ENCODE measurements at regions not wholly inside any gene's neighbourhood (a gene's known extent, or its start where the extent isn't known, plus 50 kb on each side); places are given as distances from the start of the nearest gene placed in this dataset.

- no peaks in the 10 kb centered on the region for H3K27me3 ChIP-seq
- TF ChIP-seq POLR2AphosphoS5 (IDR thresholded peaks at IDR 0.05) (no peak), POLR2A (IDR thresholded peaks at IDR 0.05) (no peak), CTCF (IDR thresholded peaks at IDR 0.05) (no peak), EP300 (IDR thresholded peaks at IDR 0.05) (no peak)
- H3K4me1 ChIP-seq: peaks cover 19% of the 10 kb centered on the region
- WGBS: 90% methylated on average over 7 of the region's 7 CpGs
- no peak overlapping the region for H3K27ac ChIP-seq
- no peaks in the 10 kb centered on the region for H3K9me3 ChIP-seq
- H3K4me3 ChIP-seq: no peak overlapping the region
- H3K36me3 ChIP-seq: no peaks in the 10 kb centered on the region
- DNase-seq (ENCODE audit: low spot score in 2 of 2): no peak
Measured at GRCh38 chr20:40320517-40321011, 368.5 kb downstream of the MAFB start.

GRCh38 chr20:40319741-40320516 is 369.1 kb downstream of the MAFB start:
- WGBS: 76% methylated on average over 13 of the region's 15 CpGs
- Histone ChIP-seq H3K27me3 (no peaks in the 10 kb centered on the region), H3K36me3 (no peaks in the 10 kb centered on the region), H3K4me1 (peaks cover 22% of the 10 kb centered on the region), H3K27ac (no peak overlapping the region), H3K9me3 (no peaks in the 10 kb centered on the region), H3K4me3 (no peak overlapping the region)
- DNase-seq (ENCODE audit: low spot score in 2 of 2): no peak
- TF ChIP-seq POLR2A (IDR thresholded peaks at IDR 0.05): no peak

DNA sequence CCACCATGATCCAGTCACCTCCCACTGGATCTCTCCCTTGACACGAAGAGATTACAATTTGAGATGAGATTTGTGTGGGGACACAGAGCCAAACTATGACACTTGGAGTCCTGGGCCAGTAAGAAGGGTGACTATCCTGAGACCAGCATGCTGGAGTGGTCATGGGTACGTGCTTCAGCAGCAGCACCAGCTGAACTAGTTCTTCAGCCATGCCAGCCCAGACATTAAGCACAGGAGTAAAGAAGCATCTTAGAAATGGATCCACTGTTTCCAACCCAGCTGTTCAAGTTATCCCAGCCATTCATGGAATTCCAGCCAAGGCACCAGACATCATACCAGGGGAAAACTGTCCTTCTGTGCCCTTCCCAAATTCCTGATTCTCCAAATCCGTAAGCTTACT is 370.0 kb downstream of the MAFB start:
- H3K27me3 ChIP-seq: no peaks in the 10 kb centered on the region
- H3K36me3 ChIP-seq: no peaks in the 10 kb centered on the region
- 87% methylated on average over 3 of the region's 3 CpGs for WGBS
- no peak overlapping the region for H3K4me3 ChIP-seq
- H3K4me1 ChIP-seq: peaks cover 30% of the 10 kb centered on the region
- no peak for TF ChIP-seq POLR2A (IDR thresholded peaks at IDR 0.05)
- TF ChIP-seq EP300 (IDR thresholded peaks at IDR 0.05): no peak
- TF ChIP-seq CTCF (IDR thresholded peaks at IDR 0.05): no peak
- TF ChIP-seq POLR2AphosphoS5 (IDR thresholded peaks at IDR 0.05): no peak
- H3K27ac ChIP-seq: no peak overlapping the region
- DNase-seq (ENCODE audit: low spot score in 2 of 2): no peak
- H3K9me3 ChIP-seq: no peaks in the 10 kb centered on the region

DNA sequence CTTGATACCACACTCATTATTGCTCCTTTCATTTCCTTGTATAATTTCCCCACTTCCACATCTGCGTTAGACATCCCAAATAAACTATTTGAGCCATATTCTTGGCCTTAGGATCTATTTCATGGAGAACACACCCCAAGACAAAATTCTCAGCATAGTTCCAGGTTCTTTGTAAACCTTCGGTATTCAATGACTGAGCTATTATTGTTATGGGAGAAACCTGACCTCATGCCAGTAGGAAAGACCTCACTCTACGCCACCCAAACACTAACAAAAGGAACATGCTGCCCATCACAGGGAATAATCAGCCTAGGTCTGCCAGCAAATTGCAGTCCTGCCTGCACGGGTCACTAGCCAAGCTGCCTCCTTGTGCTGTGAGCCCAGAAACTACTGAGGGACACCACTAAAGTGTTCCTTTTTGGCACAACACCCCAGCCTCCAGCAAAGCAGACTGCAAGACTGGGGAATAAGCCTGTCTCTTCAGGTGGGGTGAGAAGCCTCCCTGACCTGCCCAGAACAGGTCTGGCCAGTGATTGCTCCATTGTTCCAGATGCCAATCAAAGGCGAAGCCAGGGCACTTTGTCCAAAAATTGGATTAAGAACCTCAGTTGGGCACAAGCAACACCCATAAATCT is 371.8 kb downstream of the MAFB start:
- TF ChIP-seq EP300 (IDR thresholded peaks at IDR 0.05) (no peak), POLR2AphosphoS5 (IDR thresholded peaks at IDR 0.05) (no peak), POLR2A (IDR thresholded peaks at IDR 0.05) (no peak), CTCF (IDR thresholded peaks at IDR 0.05) (no peak)
- peak overlapping the region; percentile 33 for H3K27ac ChIP-seq
- WGBS: 51% methylated on average over 5 of the region's 5 CpGs

GRCh38 chr20:40314278-40314677 is 374.8 kb downstream of the MAFB start:
- no peak for DNase-seq (ENCODE audit: low spot score in 2 of 2)
- H3K36me3 ChIP-seq: no peaks in the 10 kb centered on the region
- H3K4me1 ChIP-seq: peaks cover 38% of the 10 kb centered on the region
- peak overlapping the region; percentile 69 for H3K27ac ChIP-seq
- H3K9me3 ChIP-seq: no peaks in the 10 kb centered on the region
- no peak overlapping the region for H3K4me3 ChIP-seq
- TF ChIP-seq POLR2A (IDR thresholded peaks at IDR 0.05): no peak
- TF ChIP-seq CTCF (IDR thresholded peaks at IDR 0.05): no peak
- no peak for TF ChIP-seq EP300 (IDR thresholded peaks at IDR 0.05)
- no peak for TF ChIP-seq POLR2AphosphoS5 (IDR thresholded peaks at IDR 0.05)
- WGBS: 45% methylated on average over 1 of the region's 1 CpG
- no peaks in the 10 kb centered on the region for H3K27me3 ChIP-seq

More for the DNA sequence above, 371.8 kb downstream of the MAFB start:
- Histone ChIP-seq H3K27me3 (no peaks in the 10 kb centered on the region), H3K9me3 (no peaks in the 10 kb centered on the region), H3K4me3 (no peak overlapping the region), H3K4me1 (peaks cover 38% of the 10 kb centered on the region), H3K36me3 (no peaks in the 10 kb centered on the region)
- no peak for DNase-seq (ENCODE audit: low spot score in 2 of 2)
